IPS-18a (cell line): ENCODE measurements at regions not wholly inside any gene's neighbourhood (a gene's known extent, or its start where the extent isn't known, plus 50 kb on each side); places are given as distances from the start of the nearest gene placed in this dataset.

Experiments used
- H3K27ac ChIP-seq: one replicate; pipeline ENCODE4 v1.5.1; 2013; ENCODE audit warnings: low read length
- H3K27me3 ChIP-seq: one replicate; pipeline ENCODE4 v1.6.1; 2013; ENCODE audit warnings: mild to moderate bottlenecking, low read length; ENCODE audit not compliant: control insufficient read depth, insufficient read depth
- H3K36me3 ChIP-seq: one replicate; pipeline ENCODE4 v1.6.1; 2013; ENCODE audit warnings: low read depth, low read length; ENCODE audit not compliant: control insufficient read depth
- H3K4me1 ChIP-seq: one replicate; pipeline ENCODE4 v1.6.1; 2013; ENCODE audit warnings: low read depth, low read length; ENCODE audit not compliant: control insufficient read depth
- H3K4me3 ChIP-seq: one replicate; pipeline ENCODE4 v1.5.1; 2013; ENCODE audit warnings: low read length
- H3K9ac ChIP-seq: one replicate; pipeline ENCODE4 v1.6.1; 2013; ENCODE audit warnings: mild to moderate bottlenecking, low read length, moderate library complexity
- H3K9me3 ChIP-seq: one replicate; pipeline ENCODE4 v1.6.1; 2013; ENCODE audit warnings: low read depth, low read length; ENCODE audit not compliant: control insufficient read depth

GRCh38 chr4:42736527-42737195 lies 79.8 kb upstream of the ATP8A1 start:
- Histone ChIP-seq H3K4me1 (no peaks in the 10 kb centered on the region), H3K27me3 (no peaks in the 10 kb centered on the region), H3K9me3 (no peaks in the 10 kb centered on the region), H3K4me3 (no peak overlapping the region), H3K36me3 (no peaks in the 10 kb centered on the region), H3K9ac (no peak overlapping the region), H3K27ac (no peak overlapping the region)

DNA sequence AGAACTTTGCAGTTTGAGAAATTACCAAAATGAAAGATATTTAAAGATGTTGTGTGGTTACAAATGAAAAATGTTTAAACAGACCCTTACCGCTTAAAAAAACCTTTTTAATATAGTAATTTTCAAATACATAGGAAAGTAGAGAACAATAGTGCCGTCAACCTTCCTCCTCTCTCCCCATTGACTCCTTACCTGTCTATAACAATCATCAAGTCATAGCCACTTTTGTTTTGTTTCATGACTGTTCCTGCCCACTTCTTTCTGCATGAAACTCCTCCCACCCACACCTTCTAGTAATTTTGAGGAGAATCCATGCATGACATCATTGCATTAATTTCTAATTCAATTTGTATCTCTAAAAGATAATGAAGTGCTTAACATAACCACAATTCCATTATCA lies 76.5 kb upstream of the ATP8A1 start:
- Histone ChIP-seq H3K4me3 (no peak overlapping the region), H3K36me3 (no peaks in the 10 kb centered on the region), H3K27me3 (no peaks in the 10 kb centered on the region), H3K9me3 (no peaks in the 10 kb centered on the region), H3K4me1 (no peaks in the 10 kb centered on the region), H3K9ac (no peak overlapping the region), H3K27ac (no peak overlapping the region)

- no peaks in the 10 kb centered on the region for H3K9me3 ChIP-seq
- no peak overlapping the region for H3K9ac ChIP-seq
- H3K27ac ChIP-seq = no peak overlapping the region
- H3K36me3 ChIP-seq = no peaks in the 10 kb centered on the region
- H3K27me3 ChIP-seq = no peaks in the 10 kb centered on the region
- no peak overlapping the region for H3K4me3 ChIP-seq
- no peaks in the 10 kb centered on the region for H3K4me1 ChIP-seq
Observed at GRCh38 chr4:42732776-42733175, 75.9 kb upstream of the ATP8A1 start.

GRCh38 chr4:42729505-42730237 lies 72.8 kb upstream of the ATP8A1 start:
- H3K27ac ChIP-seq = no peak overlapping the region
- no peaks in the 10 kb centered on the region for H3K27me3 ChIP-seq
- no peaks in the 10 kb centered on the region for H3K9me3 ChIP-seq
- H3K4me1 ChIP-seq = no peaks in the 10 kb centered on the region
- H3K36me3 ChIP-seq = no peaks in the 10 kb centered on the region
- H3K9ac ChIP-seq = no peak overlapping the region
- no peak overlapping the region for H3K4me3 ChIP-seq

DNA sequence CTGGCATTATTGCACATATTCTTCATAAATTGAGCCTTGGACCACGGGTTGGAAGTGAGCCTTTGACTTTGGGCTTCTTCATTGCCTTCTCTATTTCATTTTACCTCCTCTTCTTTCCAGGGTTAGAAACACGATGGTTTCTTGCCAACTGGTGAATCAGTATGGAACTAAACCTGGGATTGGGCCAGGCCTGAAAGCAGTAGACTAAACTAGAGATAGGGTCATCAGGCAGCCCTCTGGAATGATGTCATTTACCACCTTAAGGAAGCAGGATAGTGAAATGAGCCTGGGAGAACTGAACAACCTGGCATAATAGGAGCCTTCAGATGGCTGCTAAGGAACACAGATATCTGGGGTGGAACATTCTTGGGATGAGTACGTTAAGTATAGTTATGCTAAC lies 67.5 kb upstream of the ATP8A1 start:
- Histone ChIP-seq H3K9me3 (no peaks in the 10 kb centered on the region), H3K27ac (no peak overlapping the region), H3K4me3 (no peak overlapping the region), H3K4me1 (no peaks in the 10 kb centered on the region), H3K9ac (no peak overlapping the region), H3K27me3 (no peaks in the 10 kb centered on the region), H3K36me3 (no peaks in the 10 kb centered on the region)

DNA sequence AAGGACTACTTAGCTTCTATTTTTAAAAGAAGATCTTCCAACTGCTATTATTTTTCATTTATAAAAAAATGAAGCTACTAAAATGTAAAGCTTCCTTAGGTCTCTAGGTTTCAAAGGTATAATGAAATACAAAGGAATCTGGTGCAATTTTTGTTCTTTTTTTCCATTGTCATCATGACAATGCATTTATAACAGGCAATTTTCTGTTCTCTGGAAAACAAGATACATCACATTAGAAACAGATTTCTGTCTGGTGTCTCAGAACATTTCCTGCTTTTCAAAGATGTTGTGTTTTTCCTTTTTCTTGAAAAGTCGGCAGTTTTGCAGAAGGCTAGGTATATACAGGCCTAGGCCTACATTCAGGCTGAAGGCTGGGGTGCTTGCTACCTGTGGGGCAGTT lies 63.6 kb upstream of the ATP8A1 start:
- Histone ChIP-seq H3K9me3 (no peaks in the 10 kb centered on the region), H3K9ac (no peak overlapping the region), H3K27ac (no peak overlapping the region), H3K4me1 (no peaks in the 10 kb centered on the region), H3K36me3 (no peaks in the 10 kb centered on the region), H3K27me3 (no peaks in the 10 kb centered on the region), H3K4me3 (no peak overlapping the region)

GRCh38 chr4:42719257-42719656 lies 62.4 kb upstream of the ATP8A1 start:
- no peaks in the 10 kb centered on the region for H3K4me1 ChIP-seq
- H3K27me3 ChIP-seq = no peaks in the 10 kb centered on the region

DNA sequence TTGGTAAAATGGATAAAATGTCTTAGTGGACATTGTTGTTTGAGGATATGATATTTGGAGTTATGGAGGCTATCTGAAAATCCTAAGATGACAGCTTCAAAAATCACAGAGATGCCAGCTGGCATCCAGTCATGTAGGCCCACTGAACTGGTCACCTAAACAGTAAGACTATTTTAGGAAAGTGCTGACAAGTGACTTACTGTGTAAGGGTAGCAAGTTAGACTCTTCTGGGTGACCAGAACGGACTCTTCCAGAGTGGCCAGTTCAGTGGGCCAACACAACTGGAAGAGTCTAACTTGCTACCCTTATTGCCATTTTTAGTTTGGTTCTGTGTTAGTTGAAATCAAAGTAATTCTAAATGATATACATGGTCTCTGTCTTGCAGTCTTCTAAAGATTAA lies 61.4 kb upstream of the ATP8A1 start:
- Histone ChIP-seq H3K27ac (no peak overlapping the region), H3K9me3 (no peaks in the 10 kb centered on the region), H3K36me3 (no peaks in the 10 kb centered on the region), H3K4me3 (no peak overlapping the region), H3K9ac (no peak overlapping the region), H3K4me1 (no peaks in the 10 kb centered on the region), H3K27me3 (no peaks in the 10 kb centered on the region)

More at GRCh38 chr4:42719257-42719656, 62.4 kb upstream of the ATP8A1 start:
- Histone ChIP-seq H3K27ac (no peak overlapping the region), H3K36me3 (no peaks in the 10 kb centered on the region), H3K9ac (no peak overlapping the region), H3K4me3 (no peak overlapping the region), H3K9me3 (no peaks in the 10 kb centered on the region)

DNA sequence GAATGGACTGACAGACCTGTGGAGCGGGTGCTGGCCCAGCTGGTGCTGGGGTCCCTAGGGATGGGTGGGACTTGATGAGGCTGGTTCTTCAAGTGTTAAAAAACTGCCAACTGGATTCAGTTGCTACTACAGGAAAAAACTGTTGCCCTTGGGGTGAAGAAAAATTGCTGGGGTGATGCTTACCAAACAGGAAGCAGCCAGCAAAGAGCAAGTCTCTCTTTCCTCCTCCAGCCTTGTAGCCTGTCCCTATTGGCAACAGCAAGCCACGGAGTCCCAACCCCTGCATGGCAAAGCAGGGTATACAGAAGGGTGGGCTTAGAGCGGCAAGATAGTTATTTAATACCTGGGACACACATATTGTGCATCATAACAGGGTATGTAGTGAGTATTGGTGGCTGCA lies 60.1 kb upstream of the ATP8A1 start:
- Histone ChIP-seq H3K36me3 (no peaks in the 10 kb centered on the region), H3K9me3 (no peaks in the 10 kb centered on the region), H3K4me3 (no peak overlapping the region), H3K4me1 (no peaks in the 10 kb centered on the region), H3K27ac (no peak overlapping the region), H3K27me3 (no peaks in the 10 kb centered on the region), H3K9ac (no peak overlapping the region)

GRCh38 chr4:42715807-42716482 lies 59.0 kb upstream of the ATP8A1 start:
- H3K4me3 ChIP-seq = no peak overlapping the region
- H3K4me1 ChIP-seq = no peaks in the 10 kb centered on the region
- H3K36me3 ChIP-seq = no peaks in the 10 kb centered on the region
- H3K27ac ChIP-seq = no peak overlapping the region
- H3K27me3 ChIP-seq = no peaks in the 10 kb centered on the region
- no peak overlapping the region for H3K9ac ChIP-seq
- no peaks in the 10 kb centered on the region for H3K9me3 ChIP-seq

DNA sequence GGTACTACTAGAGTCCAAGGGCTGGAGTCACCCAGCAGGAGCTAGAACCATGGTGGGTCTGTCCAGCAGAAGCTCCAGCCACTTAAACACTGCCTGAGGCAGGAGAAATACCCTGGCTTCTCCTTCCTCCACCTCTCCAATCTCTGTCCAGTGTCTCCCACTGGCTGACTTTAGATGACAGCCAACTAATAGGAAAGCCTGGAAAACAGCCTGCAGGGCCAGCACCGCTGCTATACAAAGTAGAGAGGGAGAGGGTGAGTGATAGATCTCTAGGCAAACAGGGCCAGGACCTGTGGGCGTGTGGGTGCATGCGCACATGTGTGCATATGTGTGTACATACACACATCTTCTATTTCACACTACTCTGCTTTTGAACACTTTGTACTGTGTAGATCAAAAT lies 56.5 kb upstream of the ATP8A1 start:
- Histone ChIP-seq H3K4me3 (no peak overlapping the region), H3K9ac (no peak overlapping the region), H3K27ac (no peak overlapping the region), H3K27me3 (no peaks in the 10 kb centered on the region), H3K36me3 (no peaks in the 10 kb centered on the region), H3K9me3 (no peaks in the 10 kb centered on the region), H3K4me1 (peaks cover 19% of the 10 kb centered on the region)
